ENCODE measurements at regions not wholly inside any gene's neighbourhood (a gene's known extent, or its start where the extent isn't known, plus 50 kb on each side); places are given as distances from the start of the nearest gene placed in this dataset.

DNA sequence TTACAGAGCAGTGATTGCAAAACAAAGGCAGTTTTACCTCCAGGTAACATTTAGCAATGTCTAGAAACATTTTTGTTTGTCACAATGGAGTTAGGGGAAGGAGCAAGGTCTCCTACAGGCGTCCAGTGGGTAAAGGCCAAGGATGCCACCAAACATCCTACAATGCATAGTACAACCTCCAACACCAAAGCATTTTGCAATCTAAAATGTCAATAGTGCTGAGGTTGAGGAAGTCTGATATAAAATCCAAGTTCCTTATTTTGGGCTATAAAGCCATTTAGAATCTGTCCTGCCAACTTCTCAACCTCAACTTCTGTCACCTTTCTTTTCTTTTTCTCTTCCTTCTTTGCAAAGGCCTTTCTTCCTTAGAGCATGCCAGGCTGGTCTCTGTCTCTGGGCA lies 111.2 kb downstream of the FASLG start:
- Histone ChIP-seq H3K27ac (no peak overlapping the region), H3K9me2 (ENCODE audit: insufficient read depth) (no peaks in the 10 kb centered on the region), H3K79me2 (ENCODE audit: insufficient read depth) (no peaks in the 10 kb centered on the region), H3K9ac (no peak overlapping the region), H3K4me2 (ENCODE audit: unreplicated experiment) (no peak overlapping the region), H2AFZ (no peak overlapping the region), H3K4me3 (no peak overlapping the region), H3K27me3 (replicated peaks; ENCODE audit: insufficient read depth) (no peaks in the 10 kb centered on the region), H3K4me1 (ENCODE audit: insufficient read depth) (no peaks in the 10 kb centered on the region), H3K36me3 (ENCODE audit: low read depth) (no peaks in the 10 kb centered on the region), H3K9me3 (ENCODE audit: low read depth) (no peaks in the 10 kb centered on the region), H4K20me1 (ENCODE audit: insufficient read depth) (no peaks in the 10 kb centered on the region), H3F3A (ENCODE audit: insufficient read depth) (no peaks in the 10 kb centered on the region)
- in situ Hi-C loops (cut with MboI) = no loop called here
- no peak for DNase-seq
- TF ChIP-seq EZH2phosphoT487 (IDR thresholded peaks at IDR 0.05; ENCODE audit: insufficient read depth, low read depth) = no peak
- TF ChIP-seq EZH2 (IDR thresholded peaks at IDR 0.05; ENCODE audit: insufficient read depth, poor library complexity, severe bottlenecking) = no peak
- 23 to 57% methylated on average over 1 of the region's 1 CpG for WGBS, 2 experiments (ENCODE audit: low coverage in 1 of 2, low lambda C conversion rate in 2 of 2, missing lambda C conversion rate in 2 of 2)

DNA sequence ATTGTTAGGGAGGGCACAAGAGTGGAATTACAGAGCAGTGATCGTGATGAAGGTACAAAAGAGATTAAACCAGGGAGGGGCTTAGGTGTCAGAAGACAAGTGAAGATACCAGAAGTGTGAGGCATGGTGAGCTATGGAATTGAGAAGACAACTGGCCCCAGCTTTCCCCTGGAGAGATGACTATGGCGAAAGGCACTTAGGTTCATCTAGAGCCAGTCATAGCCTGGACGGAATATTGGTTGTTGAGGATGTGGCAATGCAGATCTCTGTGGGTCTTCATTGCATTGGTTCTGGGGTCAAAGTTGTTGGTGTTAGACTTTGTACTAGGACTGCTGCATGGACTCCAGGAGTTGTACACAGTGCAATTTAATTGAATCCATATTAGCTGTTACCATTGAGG lies 115.7 kb downstream of the FASLG start:
- 86 to 89% methylated on average over 3 of the region's 3 CpGs for WGBS, 2 experiments (ENCODE audit: low coverage in 1 of 2, low lambda C conversion rate in 2 of 2, missing lambda C conversion rate in 2 of 2)
- Histone ChIP-seq H3F3A (ENCODE audit: insufficient read depth) (no peaks in the 10 kb centered on the region), H2AFZ (no peak overlapping the region), H3K27me3 (replicated peaks; ENCODE audit: insufficient read depth) (no peaks in the 10 kb centered on the region), H3K79me2 (ENCODE audit: insufficient read depth) (no peaks in the 10 kb centered on the region), H3K27ac (no peak overlapping the region), H3K9ac (no peak overlapping the region), H3K9me3 (ENCODE audit: low read depth) (no peaks in the 10 kb centered on the region), H3K4me2 (ENCODE audit: unreplicated experiment) (no peak overlapping the region), H3K4me1 (ENCODE audit: insufficient read depth) (no peaks in the 10 kb centered on the region), H3K4me3 (no peak overlapping the region), H4K20me1 (ENCODE audit: insufficient read depth) (no peaks in the 10 kb centered on the region), H3K36me3 (ENCODE audit: low read depth) (no peaks in the 10 kb centered on the region), H3K9me2 (ENCODE audit: insufficient read depth) (no peaks in the 10 kb centered on the region)
- in situ Hi-C loops (cut with MboI) = no loop called here
- TF ChIP-seq EZH2 (IDR thresholded peaks at IDR 0.05; ENCODE audit: insufficient read depth, poor library complexity, severe bottlenecking) = no peak
- TF ChIP-seq EZH2phosphoT487 (IDR thresholded peaks at IDR 0.05; ENCODE audit: insufficient read depth, low read depth) = no peak
- peak; percentile 29 for DNase-seq

DNA sequence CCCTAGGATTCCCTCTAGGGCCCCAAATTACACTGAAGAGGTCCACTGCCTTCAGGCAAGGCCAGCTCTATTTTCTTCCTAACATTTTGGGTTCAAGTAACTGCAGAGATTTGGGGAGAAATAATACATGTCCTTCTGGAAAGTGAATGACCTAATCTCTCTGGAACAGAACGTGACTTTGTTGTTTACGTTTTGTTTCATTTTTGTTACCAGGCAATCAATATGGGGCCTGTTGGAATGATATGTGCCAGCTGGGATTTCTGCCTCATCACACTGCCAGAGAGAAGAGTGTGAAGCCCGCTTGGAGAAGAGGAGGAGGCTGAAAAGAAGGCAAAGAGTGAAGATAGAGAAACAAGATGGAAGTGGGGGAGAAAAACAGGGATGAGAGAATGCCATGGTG lies 116.7 kb downstream of the FASLG start:
- peak overlapping the region; percentile 76 for H2AFZ ChIP-seq

DNA sequence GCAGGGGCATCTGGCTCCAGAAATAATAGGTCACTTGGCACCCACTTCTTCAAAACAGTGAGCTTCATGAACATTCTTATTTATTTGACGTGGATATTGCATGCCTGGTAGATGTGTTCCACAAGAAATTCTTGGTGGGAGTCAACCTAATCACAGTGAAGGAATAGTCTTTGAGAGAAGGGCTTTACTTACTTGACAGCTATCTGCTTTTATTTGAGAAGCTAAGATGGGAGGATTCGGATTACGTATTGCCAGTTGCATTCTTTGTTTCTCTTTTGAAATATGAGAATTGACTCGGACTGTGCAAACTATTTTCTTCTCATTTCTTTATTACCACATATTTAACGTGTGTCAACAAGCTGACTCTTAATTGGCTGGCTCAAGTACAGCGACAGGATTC lies 117.2 kb downstream of the FASLG start:
- WGBS, 2 experiments (ENCODE audit: low coverage in 1 of 2, low lambda C conversion rate in 2 of 2, missing lambda C conversion rate in 2 of 2) = 11 to 15% methylated on average over 6 of the region's 6 CpGs
- Histone ChIP-seq H4K20me1 (ENCODE audit: insufficient read depth) (no peaks in the 10 kb centered on the region), H3K4me3 (peak overlapping the region; percentile 44), H3K9me2 (ENCODE audit: insufficient read depth) (no peaks in the 10 kb centered on the region), H3K27me3 (replicated peaks; ENCODE audit: insufficient read depth) (no peaks in the 10 kb centered on the region), H3K9ac (0 out of 2 replicates have a peak overlapping the region, but pooled peaks have one; percentile 1), H3K27ac (no peak overlapping the region), H2AFZ (peak overlapping the region; percentile 76), H3K4me1 (ENCODE audit: insufficient read depth) (no peaks in the 10 kb centered on the region), H3K4me2 (ENCODE audit: unreplicated experiment) (peak overlapping the region; percentile 67), H3K79me2 (ENCODE audit: insufficient read depth) (no peaks in the 10 kb centered on the region), H3K9me3 (ENCODE audit: low read depth) (no peaks in the 10 kb centered on the region), H3K36me3 (ENCODE audit: low read depth) (no peaks in the 10 kb centered on the region), H3F3A (ENCODE audit: insufficient read depth) (no peaks in the 10 kb centered on the region)
- no peak for TF ChIP-seq EZH2 (IDR thresholded peaks at IDR 0.05; ENCODE audit: insufficient read depth, poor library complexity, severe bottlenecking)
- no peak for TF ChIP-seq EZH2phosphoT487 (IDR thresholded peaks at IDR 0.05; ENCODE audit: insufficient read depth, low read depth)
- in situ Hi-C loops (cut with MboI) = no loop called here
- DNase-seq = peak; percentile 40

More for the DNA sequence above, 116.7 kb downstream of the FASLG start:
- Histone ChIP-seq H3K9me2 (ENCODE audit: insufficient read depth) (no peaks in the 10 kb centered on the region), H3K9me3 (ENCODE audit: low read depth) (no peaks in the 10 kb centered on the region), H3K4me2 (ENCODE audit: unreplicated experiment) (no peak overlapping the region), H3K79me2 (ENCODE audit: insufficient read depth) (no peaks in the 10 kb centered on the region), H3K4me3 (peak overlapping the region; percentile 44; the same call in 1 of the 2 replicates), H4K20me1 (ENCODE audit: insufficient read depth) (no peaks in the 10 kb centered on the region), H3K36me3 (ENCODE audit: low read depth) (no peaks in the 10 kb centered on the region), H3K4me1 (ENCODE audit: insufficient read depth) (no peaks in the 10 kb centered on the region), H3F3A (ENCODE audit: insufficient read depth) (no peaks in the 10 kb centered on the region), H3K9ac (0 out of 2 replicates have a peak overlapping the region, but pooled peaks have one; percentile 1), H3K27ac (no peak overlapping the region), H3K27me3 (replicated peaks; ENCODE audit: insufficient read depth) (no peaks in the 10 kb centered on the region)
- TF ChIP-seq EZH2 (IDR thresholded peaks at IDR 0.05; ENCODE audit: insufficient read depth, poor library complexity, severe bottlenecking) (no peak), EZH2phosphoT487 (IDR thresholded peaks at IDR 0.05; ENCODE audit: insufficient read depth, low read depth) (no peak)
- peak; percentile 27 for DNase-seq
- in situ Hi-C loops (cut with MboI) = no loop called here
- 27% methylated on average over 3 of the region's 3 CpGs for WGBS, 2 experiments (ENCODE audit: low coverage in 1 of 2, low lambda C conversion rate in 2 of 2, missing lambda C conversion rate in 2 of 2)

DNA sequence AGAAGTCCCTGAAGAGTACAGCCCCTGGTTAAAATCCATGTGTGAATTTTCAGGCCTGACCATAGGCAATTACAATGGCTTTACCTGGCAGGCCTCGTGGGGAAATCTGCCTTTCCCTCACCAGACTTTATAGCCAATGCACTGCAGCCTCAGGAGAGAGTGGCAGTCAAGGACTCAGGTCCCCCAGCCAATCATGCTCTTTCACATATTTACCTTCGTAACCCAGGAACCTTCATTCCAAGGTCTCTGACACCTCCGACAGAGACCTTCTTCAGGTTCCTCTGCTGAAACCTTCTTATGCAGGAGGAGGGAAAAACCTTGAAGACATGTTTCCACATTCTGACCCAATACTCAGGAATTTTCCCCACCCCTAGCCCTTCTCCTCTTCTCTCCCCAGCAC lies 118.9 kb downstream of the FASLG start:
- Histone ChIP-seq H3K9me3 (ENCODE audit: low read depth) (no peaks in the 10 kb centered on the region), H3F3A (ENCODE audit: insufficient read depth) (no peaks in the 10 kb centered on the region), H3K9ac (no peak overlapping the region), H3K36me3 (ENCODE audit: low read depth) (no peaks in the 10 kb centered on the region), H3K4me3 (no peak overlapping the region), H3K79me2 (ENCODE audit: insufficient read depth) (no peaks in the 10 kb centered on the region), H3K4me1 (ENCODE audit: insufficient read depth) (no peaks in the 10 kb centered on the region), H4K20me1 (ENCODE audit: insufficient read depth) (no peaks in the 10 kb centered on the region), H2AFZ (no peak overlapping the region), H3K9me2 (ENCODE audit: insufficient read depth) (no peaks in the 10 kb centered on the region), H3K27ac (no peak overlapping the region), H3K27me3 (replicated peaks; ENCODE audit: insufficient read depth) (no peaks in the 10 kb centered on the region), H3K4me2 (ENCODE audit: unreplicated experiment) (no peak overlapping the region)
- WGBS, 2 experiments (ENCODE audit: low coverage in 1 of 2, low lambda C conversion rate in 2 of 2, missing lambda C conversion rate in 2 of 2) = 89 to 92% methylated on average over 3 of the region's 3 CpGs
- in situ Hi-C loops (cut with MboI) = no loop called here
- no peak for DNase-seq
- TF ChIP-seq EZH2phosphoT487 (IDR thresholded peaks at IDR 0.05; ENCODE audit: insufficient read depth, low read depth) (no peak), EZH2 (IDR thresholded peaks at IDR 0.05; ENCODE audit: insufficient read depth, poor library complexity, severe bottlenecking) (no peak)

Measured in GM23248 (cell line).